Medulla oblongata (tissue), 1 donor: ENCODE measurements at regions not wholly inside any gene's neighbourhood (a gene's known extent, or its start where the extent isn't known, plus 50 kb on each side); places are given as distances from the start of the nearest gene placed in this dataset.
A peak's percentile ranks its signal among the peaks of the same experiment; 100 is the strongest.

Experiments
- DNase-seq: peaks from one replicate; pipeline ENCODE4 v3.0.0-alpha.2; 2015; ENCODE audit errors: extremely low spot score

GRCh38 chr6:22668717-22669116, 99.4 kb downstream of the HDGFL1 start:
- DNase-seq: no peak

DNA sequence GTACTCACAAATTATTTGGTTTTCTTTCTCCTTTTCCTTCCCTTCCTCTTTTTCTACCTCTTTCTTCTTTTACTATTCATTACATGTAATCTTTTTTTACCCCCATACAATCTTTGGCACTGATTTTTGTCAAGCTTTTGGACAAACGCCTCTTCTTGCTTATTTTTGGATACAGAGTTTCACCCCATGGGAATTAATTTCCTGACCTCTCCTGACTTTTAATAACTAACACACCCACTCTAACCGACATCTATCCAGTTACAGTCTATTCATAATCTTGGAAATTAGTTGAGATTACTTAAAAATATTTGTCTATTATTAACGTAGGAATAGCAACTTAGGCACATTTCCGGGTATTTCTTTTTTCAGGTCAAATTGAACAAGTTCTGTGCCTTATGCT, 101.2 kb downstream of the HDGFL1 start:
- no peak for DNase-seq

GRCh38 chr6:22673474-22673873, 104.1 kb downstream of the HDGFL1 start:
- no peak for DNase-seq

- DNase-seq: no peak
Observed at GRCh38 chr6:22680950-22681349, 111.6 kb downstream of the HDGFL1 start.

DNA sequence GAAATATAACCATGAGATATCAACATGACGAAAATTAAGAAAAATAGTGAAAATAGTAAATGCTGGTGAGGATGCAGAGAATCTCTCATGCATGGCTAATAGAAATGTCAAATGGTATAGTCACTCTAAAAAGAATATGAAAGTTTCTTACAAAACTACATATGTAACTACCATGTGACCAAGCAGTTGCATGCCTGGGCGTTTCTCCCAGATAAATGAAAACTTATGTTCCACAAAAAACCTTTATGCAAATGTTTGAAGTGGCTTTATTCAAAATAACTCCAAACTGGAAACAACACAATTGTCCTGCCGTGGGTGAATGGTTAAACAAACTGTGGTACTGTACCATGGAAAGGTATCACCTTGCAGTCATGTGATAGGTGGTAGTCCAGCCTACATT, 112.4 kb downstream of the HDGFL1 start:
- DNase-seq: no peak

GRCh38 chr6:22682979-22683378, 113.6 kb downstream of the HDGFL1 start:
- DNase-seq: no peak

GRCh38 chr6:22690446-22690845, 121.1 kb downstream of the HDGFL1 start:
- no peak for DNase-seq

DNA sequence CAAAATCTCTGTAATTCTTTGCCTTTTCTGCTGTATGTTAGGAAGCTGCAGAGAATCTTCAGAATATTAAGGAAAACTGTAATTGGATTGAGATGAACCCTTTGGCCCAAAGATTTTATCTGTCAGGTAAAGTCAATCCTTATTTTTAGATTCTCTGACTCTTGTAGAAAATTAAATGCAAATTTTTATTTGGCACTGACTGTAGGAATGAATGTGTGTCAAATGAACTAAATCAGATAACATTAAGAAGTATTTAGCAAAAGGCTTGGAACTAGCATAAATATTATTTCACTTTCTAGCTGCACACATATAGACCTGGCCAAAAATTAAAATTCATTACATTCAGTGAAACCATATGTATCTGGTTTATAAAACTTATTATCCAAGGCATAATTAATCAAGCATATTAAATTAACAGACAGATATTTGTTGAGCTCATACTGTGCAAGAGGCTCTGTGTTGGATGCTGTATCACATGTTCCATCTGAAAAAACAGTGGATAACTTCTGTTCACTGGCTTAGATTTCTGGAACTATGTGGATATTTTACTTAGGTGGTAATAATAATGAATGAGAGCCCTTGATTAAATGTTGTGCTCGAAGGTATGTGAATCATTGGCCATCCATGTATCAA, 124.8 kb downstream of the HDGFL1 start:
- no peak for DNase-seq

DNA sequence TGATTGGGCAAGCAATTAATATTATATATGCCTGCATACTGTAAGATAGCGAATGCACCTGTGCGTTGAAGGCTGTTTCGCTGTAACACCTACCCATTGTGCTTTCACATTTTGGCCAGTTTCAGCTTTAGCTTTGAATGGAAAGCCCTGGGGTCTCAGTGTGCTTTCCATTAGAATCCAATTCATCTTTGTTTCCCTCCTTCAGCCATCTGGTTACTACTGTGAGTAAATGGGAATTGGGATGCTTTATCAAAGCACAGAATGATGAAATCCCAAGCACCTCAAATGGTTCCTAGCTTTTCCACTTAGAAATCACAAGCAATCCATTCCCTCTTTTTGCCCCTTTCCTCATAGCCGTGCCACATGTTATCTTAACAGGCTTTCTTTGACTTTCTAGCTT, 127.1 kb downstream of the HDGFL1 start:
- DNase-seq: no peak

DNA sequence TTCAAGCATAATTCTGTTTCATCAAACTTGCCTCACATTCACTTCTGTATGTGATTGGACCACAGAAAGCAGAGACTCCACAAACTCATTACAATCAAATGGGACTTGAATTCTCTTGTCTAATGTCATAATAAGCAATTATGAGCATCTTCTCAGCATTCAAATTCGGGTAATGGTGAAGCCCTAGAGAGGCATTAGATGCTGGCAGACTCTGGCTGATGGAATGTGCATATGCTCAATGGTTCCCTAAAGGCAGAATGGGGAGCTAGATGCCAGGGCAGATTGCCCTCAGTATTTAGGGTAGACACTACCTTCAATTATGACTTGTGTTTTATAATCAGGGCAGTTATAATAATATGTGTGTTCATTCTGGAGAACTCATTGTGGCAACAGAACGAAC, 127.9 kb downstream of the HDGFL1 start:
- DNase-seq: no peak

DNA sequence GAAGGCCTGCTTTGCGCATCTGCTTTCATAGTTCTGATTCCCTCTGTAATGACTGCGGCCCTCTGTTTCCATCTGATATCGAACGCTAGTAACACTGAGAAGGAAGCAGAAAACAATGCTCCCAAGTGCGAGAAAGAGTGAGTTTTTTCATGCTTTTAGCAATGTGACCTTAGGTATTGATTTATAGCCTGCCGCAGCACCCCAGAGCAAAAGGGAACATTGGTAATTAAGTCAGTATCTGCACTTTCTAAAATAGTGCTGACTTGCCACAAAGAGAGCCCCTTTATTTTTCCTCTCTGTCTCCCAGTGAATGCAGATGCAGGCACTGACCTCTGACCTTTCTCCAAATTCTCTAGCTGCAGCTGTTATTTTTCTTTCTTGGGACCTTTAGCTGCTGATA, 129.8 kb downstream of the HDGFL1 start:
- DNase-seq: no peak

DNA sequence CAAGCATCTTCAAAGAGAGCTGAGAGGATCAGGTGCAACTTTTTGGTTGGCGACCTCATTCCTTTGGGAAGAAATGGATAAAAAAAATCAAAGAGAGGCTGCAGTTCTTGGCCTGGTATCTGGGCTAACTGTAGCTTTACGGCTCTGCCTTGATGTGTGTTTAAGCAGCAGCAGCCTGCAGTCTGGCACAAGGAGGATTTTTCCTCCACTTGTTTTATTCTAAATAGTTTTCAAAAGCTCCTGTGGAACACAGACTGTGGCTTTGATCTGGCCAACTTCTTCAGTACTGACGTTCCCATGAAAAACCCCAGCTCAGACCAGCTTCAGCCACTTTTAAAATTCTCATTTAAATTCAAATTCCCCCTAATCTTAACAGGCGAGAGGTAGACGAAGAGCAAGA, 137.3 kb downstream of the HDGFL1 start:
- no peak for DNase-seq

DNA sequence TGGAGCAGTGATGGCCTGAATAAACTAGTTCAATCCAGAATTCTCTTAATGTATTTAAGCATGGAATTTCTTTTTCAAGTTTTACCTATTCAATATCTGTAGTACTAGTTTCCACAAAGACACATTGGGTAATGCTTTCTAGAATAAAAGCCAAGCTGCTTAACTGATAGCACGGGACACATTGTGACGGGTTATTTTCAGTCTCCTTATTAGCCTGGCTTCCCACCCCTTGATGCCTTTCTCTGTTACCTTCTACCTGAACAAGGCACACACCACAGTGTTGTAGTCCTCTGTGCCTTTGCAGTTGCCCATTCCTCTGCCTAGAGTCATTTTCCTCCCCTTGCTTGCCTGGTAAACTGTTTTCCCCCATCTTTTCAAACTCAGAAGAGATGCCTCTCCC, 139.1 kb downstream of the HDGFL1 start:
- DNase-seq: no peak

GRCh38 chr6:22709803-22710202, 140.4 kb downstream of the HDGFL1 start:
- peak; percentile 59 for DNase-seq

- no peak for DNase-seq
Observed at GRCh38 chr6:22716721-22717120, 147.4 kb downstream of the HDGFL1 start.

- DNase-seq: no peak
Observed at GRCh38 chr6:22717915-22718314, 148.5 kb downstream of the HDGFL1 start.

GRCh38 chr6:22722913-22723312, 153.5 kb downstream of the HDGFL1 start:
- DNase-seq: no peak

DNA sequence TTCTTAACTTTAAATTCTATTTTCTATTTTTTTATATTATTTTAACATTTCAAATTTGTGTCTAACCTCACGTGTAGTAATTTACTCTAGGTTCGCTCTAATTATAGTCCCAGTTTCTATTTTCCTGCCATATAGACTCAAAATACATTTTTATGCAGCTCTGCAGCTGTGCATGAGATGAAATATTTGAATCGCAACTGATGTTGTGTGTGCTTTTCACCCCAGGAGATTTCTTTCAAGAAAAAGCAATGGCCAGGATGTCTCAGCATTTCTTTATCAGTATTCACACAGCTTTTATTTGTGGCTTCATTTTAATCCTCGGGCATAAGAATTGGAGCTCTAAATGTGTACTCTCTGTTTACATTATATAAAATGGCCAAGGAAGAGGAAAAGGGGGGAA, 157.6 kb downstream of the HDGFL1 start:
- no peak for DNase-seq

GRCh38 chr6:22727710-22728109, 158.3 kb downstream of the HDGFL1 start:
- no peak for DNase-seq

- DNase-seq: no peak
Observed at GRCh38 chr6:22732176-22732970, 163.0 kb downstream of the HDGFL1 start.

DNA sequence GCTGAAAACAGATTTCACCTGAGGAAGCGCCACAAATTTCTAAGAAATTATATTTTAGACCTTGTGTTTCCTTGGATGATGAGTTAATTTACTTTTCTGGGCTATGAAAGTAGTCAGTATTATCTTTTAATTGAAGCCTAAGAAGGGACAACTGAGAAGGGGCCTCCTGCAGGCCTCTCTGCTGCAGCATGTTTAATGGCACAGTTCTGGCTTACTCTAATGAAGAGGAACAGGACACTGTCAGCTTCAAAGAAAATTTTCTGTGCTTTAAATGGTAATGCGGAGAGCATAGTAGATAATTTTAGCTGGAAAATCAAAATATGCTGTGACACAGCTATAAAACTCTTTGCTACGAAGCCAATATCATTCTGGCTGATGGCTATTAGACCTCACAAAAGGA, 167.4 kb downstream of the HDGFL1 start:
- no peak for DNase-seq

DNA sequence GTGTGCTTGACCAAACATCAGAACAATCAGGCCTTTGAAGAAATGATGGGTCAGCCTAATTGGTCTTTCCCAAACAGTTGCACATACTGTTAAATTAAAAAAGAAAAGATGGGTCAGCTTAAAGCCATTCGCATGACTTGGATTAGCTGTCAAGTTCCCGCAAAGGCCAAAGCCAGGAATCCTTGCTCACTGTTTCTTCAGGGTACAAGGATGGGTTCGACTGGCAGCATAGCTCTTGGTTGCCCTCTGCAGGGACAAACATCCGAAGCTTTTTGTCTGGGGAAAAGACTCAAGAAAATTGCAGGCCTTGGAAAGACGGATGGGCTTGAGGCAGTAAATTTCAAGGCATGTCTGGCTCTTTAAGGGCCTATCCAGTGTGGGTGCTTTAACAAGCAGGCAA, 168.0 kb downstream of the HDGFL1 start:
- peak; percentile 78 for DNase-seq

DNA sequence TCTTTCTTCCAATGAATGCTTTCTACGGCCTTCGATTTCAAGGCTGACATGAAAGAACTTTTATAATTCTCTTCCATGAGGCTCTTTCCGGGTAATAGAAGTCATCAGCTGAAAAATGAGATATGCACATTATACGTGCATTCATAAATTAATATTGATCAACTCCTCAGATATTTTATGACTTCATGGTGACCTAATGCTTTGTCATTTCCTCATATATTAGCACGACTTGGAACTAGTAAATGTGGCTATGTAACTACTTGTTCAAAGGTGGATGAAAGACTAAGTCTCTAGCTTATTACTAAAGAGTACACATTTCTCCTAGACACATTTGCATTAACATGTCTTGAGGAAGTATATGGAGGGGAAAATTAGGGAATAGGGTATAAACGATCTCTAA, 168.8 kb downstream of the HDGFL1 start:
- DNase-seq: no peak

DNA sequence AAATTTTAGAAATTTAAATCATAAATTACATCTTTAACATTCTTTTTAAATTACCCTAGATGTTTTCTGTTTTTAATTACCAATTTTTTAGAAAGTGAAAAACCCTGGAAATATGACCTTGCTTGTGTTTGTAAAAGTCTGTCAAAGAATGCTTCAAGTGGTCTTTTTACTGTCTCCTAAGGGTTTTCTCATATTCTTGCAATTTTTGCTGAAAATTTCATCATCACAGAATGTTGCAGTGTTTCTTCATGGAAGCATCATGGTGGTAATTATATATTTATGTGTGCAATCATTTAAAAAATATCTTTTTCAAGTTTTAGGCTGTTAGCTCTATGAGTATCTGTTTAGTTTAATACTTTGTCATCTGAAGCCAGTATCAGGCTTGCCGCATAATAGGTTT, 178.2 kb downstream of the HDGFL1 start:
- no peak for DNase-seq
